NCI-H526 (cell line): ENCODE measurements at regions not wholly inside any gene's neighbourhood (a gene's known extent, or its start where the extent isn't known, plus 50 kb on each side); places are given as distances from the start of the nearest gene placed in this dataset.
A peak's percentile ranks its signal among the peaks of the same experiment; 100 is the strongest.
"Not testable (repeated sequence)": the region's sequence is repeated elsewhere in the genome, so short reads cannot be mapped to it uniquely, and the experiment has no call there.

Source experiments
- DNase-seq, 2 experiments: peaks; one replicate each; lab custom pipeline; 2025; lab: John Stamatoyannopoulos, UW

GRCh38 chr5:3104429-3105060 is 353.1 kb upstream of the IRX2 start:
- DNase-seq: no peak

- peak; percentile 69 to 91 for DNase-seq
Measured at GRCh38 chr5:3103262-3103811, 351.9 kb upstream of the IRX2 start.

GRCh38 chr5:3102531-3102930 is 351.1 kb upstream of the IRX2 start:
- DNase-seq: no peak

GRCh38 chr5:3101561-3101960 is 350.1 kb upstream of the IRX2 start:
- DNase-seq: peak in 1 of 2 experiments; percentile 31

- no peak for DNase-seq
Measured at GRCh38 chr5:3100921-3101551, 349.6 kb upstream of the IRX2 start.

GRCh38 chr5:3099954-3100353 is 348.5 kb upstream of the IRX2 start:
- no peak for DNase-seq

GRCh38 chr5:3099526-3099925 is 348.0 kb upstream of the IRX2 start:
- no peak for DNase-seq

GRCh38 chr5:3098821-3099220 is 347.3 kb upstream of the IRX2 start:
- DNase-seq: no peak

GRCh38 chr5:3092664-3093063 is 341.2 kb upstream of the IRX2 start:
- no peak for DNase-seq

- DNase-seq: no peak
Measured at GRCh38 chr5:3092211-3092610, 340.7 kb upstream of the IRX2 start.

- DNase-seq: no peak
Measured at GRCh38 chr5:3091040-3091774, 339.7 kb upstream of the IRX2 start.

- DNase-seq: not testable (repeated sequence)
Measured at GRCh38 chr5:3090305-3090704, 338.8 kb upstream of the IRX2 start.

- DNase-seq: no peak
Measured at GRCh38 chr5:3080366-3080765, 328.9 kb upstream of the IRX2 start.

GRCh38 chr5:3077684-3078083 is 326.2 kb upstream of the IRX2 start:
- no peak for DNase-seq

GRCh38 chr5:3075309-3075708 is 323.8 kb upstream of the IRX2 start:
- no peak for DNase-seq

- DNase-seq: no peak
Measured at GRCh38 chr5:3068401-3068800, 316.9 kb upstream of the IRX2 start.

- no peak for DNase-seq
Measured at GRCh38 chr5:3060283-3060682, 308.8 kb upstream of the IRX2 start.

- DNase-seq: no peak
Measured at GRCh38 chr5:3059488-3059887, 308.0 kb upstream of the IRX2 start.

- no peak for DNase-seq
Measured at GRCh38 chr5:3058942-3059341, 307.5 kb upstream of the IRX2 start.

- no peak for DNase-seq
Measured at GRCh38 chr5:3056866-3057265, 305.4 kb upstream of the IRX2 start.

- no peak for DNase-seq
Measured at GRCh38 chr5:3051400-3051799, 299.9 kb upstream of the IRX2 start.

GRCh38 chr5:3050863-3051262 is 299.4 kb upstream of the IRX2 start:
- DNase-seq: no peak

GRCh38 chr5:3049261-3049660 is 297.8 kb upstream of the IRX2 start:
- no peak for DNase-seq
